GM19025 (cell line): ENCODE measurements at regions not wholly inside any gene's neighbourhood (a gene's known extent, or its start where the extent isn't known, plus 50 kb on each side); places are given as distances from the start of the nearest gene placed in this dataset.

Source experiments
- ATAC-seq: cut with Tn5 transposase; IDR thresholded peaks from one replicate; pipeline ENCODE4 v1.9.1; 2021; ENCODE audit warnings: mild to moderate bottlenecking, low read depth, moderate library complexity; ENCODE audit not compliant: unreplicated experiment

DNA sequence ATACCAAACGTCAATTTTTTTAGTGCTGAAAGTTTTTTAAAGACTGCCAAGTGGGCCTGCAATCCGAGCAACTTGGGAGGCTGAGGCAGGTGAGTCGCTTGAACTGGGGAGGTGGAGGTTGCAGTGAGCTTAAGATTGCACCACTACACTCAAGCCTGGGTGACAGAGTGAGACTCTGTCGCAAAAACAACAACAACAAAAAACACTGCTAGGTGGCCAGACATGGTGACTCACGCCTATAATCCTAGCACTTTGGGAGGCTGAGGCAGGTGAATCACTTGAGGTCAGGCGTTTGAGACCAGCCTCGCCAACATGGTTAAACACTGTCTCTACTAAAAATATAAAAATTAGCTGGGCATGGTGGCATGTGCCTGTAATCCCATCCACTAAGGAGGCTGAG, 202.8 kb upstream of the COPS8 start:
- no peak for ATAC-seq

DNA sequence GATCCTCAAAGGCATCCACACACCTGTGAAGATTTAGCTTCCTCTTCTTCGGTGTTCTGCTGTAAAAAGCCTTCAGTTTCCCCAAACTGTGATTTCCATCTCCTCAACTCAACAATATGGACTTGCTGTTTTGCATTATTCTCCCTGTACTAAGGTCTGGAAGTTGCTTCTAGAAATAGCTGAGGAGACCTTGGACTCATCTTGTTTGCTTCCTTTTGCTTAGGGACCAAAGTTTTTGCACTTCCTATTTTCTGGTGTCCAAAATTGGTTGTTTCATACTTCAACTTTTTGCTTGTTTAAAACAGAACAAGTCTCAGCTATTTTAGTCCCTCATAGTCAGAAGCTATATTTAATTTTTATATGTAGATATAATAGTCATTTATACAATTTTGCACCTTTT, 201.9 kb upstream of the COPS8 start:
- ATAC-seq: no peak

DNA sequence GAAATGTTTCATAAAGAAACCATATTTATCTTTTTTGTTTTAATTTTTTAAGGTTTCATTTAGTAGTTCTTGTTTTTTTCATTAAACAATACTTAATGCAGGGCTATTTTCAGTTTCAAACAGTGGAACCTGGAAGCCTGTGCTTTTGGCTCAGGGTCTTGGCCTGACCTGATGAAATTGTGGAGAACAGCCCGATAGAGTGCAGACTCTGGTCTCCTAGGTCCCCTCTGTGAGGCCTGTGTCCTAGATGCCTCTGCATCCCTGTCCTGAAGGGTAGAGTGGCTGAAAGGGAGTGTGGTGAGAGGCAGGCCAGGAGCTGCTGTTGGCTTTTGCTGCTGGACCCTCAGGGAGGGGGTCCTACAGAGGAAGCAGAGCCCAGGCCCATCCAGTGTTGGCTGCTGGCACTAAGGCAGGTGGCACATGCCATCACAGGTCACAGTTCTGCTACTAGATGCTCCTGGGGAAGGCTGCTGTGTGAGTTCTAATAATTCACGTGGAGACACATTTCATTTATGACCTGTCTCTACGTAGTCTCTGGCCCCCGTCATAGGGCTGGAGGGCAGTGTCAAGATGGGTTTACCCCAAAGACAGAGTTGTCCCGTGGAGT, 201.0 kb upstream of the COPS8 start:
- ATAC-seq: no peak

DNA sequence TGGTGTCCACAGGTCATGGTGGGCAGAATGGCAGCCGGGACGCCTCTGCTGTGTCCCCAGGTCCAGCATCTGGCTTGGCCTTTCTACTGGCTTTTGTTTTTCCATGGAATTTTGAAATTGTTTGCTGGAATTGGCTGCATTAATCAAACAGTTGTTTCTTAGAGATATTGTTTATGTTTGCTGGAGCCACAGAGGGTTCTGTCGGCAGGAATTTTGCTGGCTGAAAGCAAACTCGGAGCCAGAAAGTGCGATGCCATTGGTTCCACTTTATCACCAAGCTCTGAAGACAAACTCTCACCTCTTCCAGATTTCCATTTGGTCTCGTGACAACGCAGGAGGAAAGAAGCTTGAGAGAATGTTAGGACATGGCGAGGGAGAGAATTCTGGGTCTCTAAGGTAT, 199.2 kb upstream of the COPS8 start:
- no peak for ATAC-seq

DNA sequence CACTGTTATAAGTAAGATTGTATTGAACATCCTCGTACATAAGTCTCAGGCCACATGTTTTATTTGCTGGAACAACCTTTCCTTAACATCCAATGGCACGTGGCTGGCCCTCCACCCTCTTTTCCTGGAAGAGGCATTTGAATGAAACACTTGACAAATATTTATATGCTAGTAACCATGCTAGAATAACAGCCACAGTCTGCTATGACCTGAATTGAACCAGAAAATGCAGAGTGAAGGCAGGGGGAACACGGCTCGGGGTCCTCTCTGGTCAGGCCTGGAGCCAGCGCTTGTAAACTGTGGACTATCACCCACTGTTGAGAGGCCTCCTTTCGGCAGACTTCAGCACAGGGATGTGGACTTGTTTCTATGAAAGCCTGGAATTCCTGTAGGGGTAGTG, 198.2 kb upstream of the COPS8 start:
- no peak for ATAC-seq

DNA sequence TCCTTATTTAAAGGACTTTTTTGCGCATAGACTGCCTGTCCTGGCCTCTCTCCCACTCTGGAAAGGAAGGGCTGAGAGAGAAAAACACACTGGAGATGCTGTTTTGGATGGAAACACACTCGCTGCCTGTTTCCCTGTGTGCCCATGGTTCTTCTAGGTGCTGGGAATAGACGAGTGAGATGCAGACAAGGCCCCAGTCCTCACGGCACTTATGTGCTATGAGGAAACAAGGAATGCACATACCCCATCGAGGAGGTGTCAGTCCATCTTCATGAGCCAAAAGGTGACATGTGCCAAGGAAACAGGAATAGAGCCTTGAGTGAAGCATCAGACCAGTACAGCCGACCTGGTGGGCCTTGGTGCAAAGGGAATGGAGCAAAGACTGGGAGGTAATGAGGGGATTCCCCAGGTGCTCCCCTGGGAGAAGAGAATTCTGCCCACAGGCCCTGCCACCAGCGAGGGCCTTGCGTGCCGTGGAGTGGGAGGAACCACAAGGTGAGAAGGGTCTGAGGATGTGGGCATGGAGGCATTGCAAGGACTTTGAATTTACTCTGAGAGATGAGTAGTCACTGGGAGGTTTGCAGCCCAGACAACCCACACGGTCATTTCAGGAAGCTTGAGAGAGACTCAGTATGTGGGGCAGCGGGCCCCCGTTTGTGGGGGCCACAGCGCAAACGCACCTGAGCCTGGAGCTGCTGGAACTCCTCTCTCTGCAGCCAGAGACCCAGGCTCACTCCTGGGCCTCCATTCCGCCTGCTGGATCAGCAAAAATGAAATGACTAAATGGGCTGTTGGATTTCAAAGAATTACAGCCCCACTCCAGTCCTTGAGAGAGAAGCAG, 197.5 kb upstream of the COPS8 start:
- no peak for ATAC-seq

DNA sequence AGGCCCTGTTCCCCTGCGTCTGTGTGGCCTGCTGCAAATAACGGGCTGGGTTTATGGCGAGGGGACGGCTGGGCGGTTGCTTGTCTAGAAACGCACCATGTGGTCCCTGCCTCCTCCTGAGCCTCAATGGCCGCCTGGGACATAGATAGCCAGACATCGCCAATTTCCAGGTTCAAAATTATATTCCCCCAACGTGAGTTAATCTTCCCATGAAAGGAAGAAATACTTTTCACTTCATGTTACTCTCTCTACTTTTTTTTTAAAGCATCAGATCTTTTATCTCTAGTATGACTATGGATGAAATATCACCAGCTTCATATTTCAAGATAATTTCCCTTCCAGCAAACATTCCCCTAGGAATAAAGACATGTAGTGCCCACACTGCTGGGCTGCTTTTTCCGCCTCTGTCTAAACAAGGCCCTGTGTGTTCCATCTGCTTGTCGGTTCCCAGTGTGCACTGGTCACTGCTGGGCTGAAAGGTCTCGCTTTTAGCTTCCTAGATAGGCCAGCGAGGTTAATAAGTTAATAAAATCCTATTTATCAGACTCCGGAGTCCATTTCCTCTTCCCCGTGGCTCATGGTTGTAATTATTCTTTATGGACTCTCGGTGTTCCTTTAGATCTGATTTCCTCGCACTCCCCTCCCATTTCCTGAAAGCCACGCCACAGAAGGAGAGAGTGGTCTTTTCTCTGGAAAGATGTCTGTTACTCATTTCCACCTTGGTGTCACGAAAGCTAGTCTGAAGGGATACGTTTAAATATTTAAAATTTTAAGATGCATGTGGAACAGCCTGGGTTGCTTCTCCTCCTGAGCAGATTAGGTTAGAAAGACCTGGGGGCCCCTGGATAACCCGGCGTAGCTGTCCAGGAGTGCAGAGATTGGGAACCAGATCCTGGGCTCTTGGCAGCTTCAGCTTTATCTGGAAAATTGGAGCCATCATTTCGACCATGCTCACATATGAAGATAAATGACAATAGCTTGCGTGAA, 196.6 kb upstream of the COPS8 start:
- ATAC-seq: no peak

DNA sequence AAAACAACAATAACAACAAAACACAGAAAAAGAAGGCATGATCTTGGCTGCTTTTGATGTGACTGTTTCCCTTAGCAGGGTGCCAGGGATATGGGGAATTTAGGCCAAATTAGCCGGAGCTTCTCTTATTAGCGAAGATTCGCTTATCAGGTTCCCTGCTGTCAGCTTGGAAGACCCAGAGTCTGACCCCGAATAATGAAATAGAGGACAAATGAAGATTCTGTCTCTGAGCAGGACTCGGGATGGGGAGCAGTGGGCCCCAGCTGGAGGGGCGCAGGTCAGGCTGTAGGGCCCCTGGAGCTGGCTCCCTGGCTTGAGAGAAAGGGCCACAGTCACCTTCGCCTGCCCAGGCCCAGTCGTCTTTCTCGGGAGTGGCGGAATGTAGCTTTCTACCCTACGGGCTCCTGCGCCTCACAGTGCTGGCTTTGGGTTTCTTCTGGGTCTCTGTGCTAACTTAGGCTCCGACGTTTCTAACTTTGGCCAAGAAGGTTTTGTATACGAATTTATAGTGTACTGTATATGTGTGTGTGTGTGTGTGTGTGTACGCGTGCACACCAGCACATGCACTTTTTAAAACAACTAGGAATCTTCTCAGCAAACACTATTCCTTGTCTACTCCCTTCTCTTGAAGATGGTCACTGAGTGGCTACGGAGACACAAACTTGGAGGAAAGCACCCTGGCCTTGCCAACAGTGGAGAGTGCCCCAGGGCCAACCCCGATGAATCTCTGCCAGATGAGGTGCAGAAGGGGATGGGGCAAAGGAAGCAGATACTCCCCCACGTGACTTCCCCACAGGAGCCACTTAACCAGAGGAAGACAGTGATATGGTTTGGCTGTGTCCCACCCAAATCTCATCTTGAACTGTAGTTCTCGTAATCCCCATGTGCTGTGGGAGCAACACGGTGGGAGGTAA, 195.6 kb upstream of the COPS8 start:
- ATAC-seq: no peak

DNA sequence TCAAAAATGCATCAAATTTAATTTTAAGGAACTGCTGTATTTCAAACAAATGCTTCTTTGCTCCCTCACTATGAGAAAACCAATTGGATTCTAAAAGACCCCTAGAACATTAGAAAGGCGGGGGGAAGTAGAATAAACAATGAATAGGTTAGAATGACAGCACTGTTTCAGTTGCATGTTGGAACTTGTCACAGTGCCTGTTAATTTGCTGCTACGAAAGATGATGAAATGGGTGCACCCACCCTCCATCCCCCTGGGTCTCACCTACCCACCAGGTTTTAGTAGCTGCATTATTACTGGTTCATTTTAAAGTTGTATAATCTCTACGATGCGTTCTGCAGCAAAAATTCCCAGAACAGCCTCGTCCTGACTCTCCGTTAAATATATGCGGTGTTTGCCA, 193.0 kb upstream of the COPS8 start:
- ATAC-seq: no peak

DNA sequence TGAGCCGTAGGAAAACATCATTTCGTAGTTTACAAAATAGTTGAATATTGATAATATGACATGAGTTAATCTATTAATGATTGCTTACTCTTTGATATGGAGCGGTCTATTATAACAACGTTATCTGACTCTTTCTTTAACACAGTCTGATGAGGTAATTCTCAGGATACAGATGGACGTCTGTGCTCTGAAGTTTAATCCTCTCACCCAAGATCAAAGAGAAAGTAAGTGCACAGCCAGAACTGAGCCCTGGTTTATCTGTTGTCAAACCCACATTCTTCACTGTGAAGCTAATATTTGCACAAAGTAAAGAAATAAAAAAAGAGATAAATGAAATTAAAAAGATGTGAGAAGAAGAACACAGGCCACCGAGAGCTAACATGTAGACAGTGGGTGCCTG, 190.9 kb upstream of the COPS8 start:
- ATAC-seq: no peak

DNA sequence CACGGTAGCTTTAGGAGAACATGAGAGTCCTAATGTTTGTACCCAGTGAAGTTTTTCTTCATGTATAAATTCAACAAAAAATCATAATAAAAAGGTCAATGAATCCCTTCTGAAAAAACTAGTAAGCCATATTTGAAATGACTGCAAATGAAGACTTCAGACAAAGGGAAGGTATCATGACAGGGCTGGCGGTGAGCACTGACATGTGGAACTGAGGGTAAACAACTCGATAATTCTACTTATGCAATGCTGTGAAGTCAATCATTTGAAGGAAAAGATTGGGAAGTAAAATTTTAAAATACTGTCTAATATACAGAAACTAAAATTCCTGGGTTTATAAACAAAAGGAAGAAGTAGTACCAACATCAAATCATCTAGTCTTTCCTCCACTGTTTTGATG, 190.2 kb upstream of the COPS8 start:
- ATAC-seq: no peak

DNA sequence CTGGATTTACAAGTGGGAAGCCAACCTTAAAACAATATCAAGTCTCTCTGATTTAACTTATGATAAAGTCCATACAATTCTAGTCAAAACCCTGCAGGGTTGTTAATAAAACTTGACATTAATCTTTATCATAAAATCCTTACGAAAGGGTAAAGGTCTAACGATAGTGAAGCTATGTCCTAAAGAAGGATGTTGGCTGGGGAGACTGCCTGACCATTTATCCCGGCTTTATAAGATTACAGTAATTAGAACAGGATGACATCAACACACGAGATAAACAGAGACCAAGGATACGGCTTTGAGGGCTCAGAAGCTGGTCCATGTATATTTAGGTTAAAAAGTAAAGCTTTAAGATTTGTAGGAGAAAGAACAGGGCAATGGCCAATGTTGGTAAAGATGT, 189.0 kb upstream of the COPS8 start:
- ATAC-seq: no peak

DNA sequence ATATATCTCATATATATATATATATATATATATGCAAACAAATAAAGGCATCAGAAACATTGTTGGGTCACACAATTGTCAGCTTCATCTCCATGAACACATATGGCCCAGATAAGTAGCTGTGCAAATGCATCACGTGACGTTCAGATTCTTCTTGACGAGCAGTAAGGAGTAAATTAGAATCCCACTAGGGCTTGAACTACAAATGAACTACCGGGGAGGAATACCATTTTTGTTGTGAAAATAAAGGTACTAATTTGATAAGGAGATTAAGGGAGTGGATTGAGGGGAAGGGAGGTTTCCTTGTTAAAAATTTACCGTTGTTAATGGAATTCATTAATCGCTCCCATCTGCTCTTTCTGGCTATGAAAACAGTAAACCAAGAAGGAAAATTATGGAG, 186.5 kb upstream of the COPS8 start:
- no peak for ATAC-seq

DNA sequence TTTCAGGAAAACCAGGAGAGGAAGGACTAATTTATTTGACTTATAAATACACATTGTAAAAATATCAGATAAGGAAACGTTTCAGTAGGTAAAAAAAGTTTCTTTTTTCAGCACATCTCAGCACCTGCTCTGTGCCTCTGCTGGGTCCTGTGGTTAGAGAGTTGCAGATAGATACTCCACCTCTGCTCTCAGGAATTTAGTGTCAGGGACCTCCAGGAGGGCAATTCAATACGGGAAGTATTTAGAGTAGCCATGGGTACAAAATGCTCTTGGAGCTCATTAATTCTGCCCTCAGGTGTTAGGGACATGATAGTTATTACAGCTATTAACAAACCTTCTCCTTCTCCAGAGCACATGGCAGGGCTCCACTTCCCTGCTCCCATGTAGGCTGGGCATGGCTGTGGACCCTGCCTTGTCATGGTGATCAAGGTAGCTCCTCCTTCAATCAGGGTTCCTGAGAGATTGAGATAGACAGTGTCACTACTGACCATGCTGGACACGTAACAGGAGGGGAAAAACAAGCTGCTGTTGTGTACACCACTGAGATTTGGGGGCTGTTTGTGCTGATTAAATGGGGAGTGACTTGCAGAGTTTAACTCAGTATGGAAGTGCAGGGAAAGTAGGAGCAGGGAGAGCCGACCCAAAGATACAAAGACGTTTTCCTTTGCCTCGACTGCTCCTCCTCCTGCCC, 185.6 kb upstream of the COPS8 start:
- no peak for ATAC-seq

DNA sequence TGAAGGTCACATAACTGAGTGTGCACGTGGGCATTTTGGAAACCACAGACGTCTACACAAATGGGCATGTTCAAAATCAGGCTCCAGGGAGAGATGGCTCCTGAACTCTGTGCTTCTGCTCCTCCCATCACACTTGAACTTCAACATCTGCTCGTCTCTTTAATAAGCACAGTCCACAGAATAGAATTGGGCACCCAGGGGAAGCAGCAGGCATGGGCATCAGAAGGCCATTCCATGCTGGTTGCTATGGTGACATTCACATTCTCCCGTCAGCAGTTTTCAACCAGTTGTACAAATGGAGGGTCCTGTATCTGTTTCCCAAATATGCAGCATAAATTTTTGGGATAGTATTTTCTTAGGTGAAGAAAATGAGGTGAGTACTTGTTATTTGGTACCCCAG, 183.7 kb upstream of the COPS8 start:
- no peak for ATAC-seq

DNA sequence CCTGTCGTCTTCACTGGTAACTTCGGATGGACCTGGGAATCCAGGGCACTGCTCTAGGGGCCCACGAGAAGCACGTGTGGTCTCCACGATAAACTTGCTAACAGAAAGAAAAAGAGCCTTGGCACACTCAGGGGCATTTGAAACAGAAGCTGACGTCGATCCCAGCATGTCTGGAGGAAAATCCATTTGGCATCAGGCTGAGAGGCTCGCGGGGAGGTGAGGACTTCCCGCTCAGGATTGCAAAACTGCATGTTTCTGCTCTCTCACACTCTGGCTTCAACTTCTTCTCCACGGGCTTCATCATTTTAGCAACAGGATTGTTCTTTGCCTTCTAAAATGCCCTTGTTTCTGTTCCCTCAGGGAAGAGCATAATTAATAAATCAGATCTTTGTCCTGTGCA, 181.7 kb upstream of the COPS8 start:
- no peak for ATAC-seq

DNA sequence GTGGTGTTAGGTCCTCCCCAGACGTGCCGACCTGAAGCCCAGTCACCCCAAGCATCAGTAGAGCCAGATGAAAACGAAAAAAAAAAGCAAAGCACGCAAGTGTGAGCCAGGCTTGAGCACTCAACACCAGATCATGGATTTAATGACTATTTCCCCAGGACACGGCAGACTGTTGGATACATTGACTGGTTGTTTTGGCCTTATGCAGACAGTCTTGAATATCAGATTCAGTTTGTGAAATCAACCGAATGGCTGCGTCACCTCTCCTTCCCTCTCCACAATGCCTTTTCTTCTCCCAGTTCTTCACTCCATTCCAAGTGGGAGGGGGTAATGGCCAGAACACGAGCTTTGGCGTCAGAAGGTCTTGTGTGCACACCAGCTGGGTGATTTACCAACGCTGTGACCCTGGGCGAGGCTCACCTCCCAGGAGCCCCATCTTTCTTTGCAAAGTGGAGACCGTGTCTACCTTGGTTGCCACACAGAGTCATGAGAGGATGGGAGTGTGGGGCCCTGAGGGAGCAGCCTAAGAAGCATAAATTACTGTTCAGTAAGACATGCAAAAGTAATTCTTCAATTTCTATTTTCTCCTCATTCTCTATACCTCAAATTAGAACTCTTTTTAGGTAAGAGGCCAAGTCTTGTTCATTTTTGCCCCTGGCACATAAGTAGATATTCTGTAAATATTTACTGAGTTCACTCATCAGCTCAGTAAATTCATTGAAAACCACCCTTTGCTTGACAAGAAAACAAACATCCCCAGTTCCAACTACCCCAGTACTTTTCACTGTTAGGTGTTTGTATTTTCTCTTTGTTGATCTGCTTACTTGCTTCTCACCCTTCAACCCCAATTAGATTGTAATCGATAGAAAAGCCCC, 181.1 kb upstream of the COPS8 start:
- ATAC-seq: no peak

DNA sequence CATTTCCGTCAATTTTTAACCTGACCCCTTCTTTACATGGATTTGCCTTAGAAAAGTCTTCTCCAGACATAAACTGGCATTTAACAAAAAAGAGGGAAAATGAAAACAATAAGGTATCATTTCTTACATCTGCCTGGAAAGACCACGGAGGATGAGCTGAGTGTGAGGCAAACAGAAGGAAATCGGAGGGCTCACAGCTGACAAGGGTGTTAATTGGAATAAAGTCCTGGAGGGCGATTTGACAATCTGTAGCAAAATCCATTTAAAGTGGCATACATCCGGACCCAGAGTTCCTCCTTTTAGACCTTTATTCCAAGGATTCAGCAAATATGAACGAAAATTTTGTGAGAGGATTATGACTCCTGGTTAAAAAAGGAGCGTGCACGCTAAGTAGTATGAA, 179.7 kb upstream of the COPS8 start:
- ATAC-seq: no peak
